ENCODE measurements at regions not wholly inside any gene's neighbourhood (a gene's known extent, or its start where the extent isn't known, plus 50 kb on each side); places are given as distances from the start of the nearest gene placed in this dataset.

DNA sequence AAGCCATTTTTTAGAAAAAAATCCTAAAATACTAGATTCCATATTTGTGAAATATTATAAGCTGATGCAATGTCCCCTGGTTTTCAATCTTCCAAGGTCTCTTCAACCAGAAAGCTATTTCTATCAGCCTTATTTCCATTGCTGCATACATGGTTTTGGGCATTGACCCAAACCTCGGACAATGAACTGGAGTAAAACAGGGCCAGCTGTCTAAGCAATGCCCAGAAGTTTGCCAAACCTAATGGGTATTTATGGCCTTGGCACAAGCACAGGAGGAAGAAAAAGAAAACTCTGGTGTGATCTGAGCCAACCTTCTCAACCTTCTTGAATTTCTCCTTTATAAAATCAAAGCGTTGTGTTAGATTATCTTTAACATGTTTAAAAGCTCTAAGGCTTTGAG lies 402.3 kb downstream of the DNAJB9 start:
- H3K9ac ChIP-seq (ENCODE audit: control insufficient read depth, insufficient read depth, low read length) = no peak overlapping the region
- no peaks in the 10 kb centered on the region for H3K27me3 ChIP-seq (replicated peaks in 1 of 2; ENCODE audit: control insufficient read depth in 2 of 2, insufficient read depth in 2 of 2, low read length in 1 of 2)
- intact Hi-C loops (cut with micrococcal nuclease; ENCODE audit: unreplicated experiment) = no loop called here
- no peak overlapping the region for H3K4me3 ChIP-seq
- H3K79me2 ChIP-seq (ENCODE audit: control insufficient read depth, insufficient read depth, low read length) = no peaks in the 10 kb centered on the region
- H3K4me1 ChIP-seq (ENCODE audit: control insufficient read depth, insufficient read depth, low read length) = no peaks in the 10 kb centered on the region
- no peaks in the 10 kb centered on the region for H3K9me3 ChIP-seq (replicated peaks; ENCODE audit: control insufficient read depth, insufficient read depth, low read length)
- H3K4me2 ChIP-seq (ENCODE audit: control insufficient read depth, insufficient read depth) = no peak overlapping the region
- no TSS peak for BruUV-seq (replicated peaks)
- ChIA-PET RAD21 (ENCODE audit: unreplicated experiment) (no interaction called here), CTCF (no interaction called here), POLR2A (no interaction called here), SMC1A (ENCODE audit: uncharacterized antibody, unreplicated experiment) (no interaction called here)
- WGBS (ENCODE audit: insufficient coverage, insufficient replicate concordance, low lambda C conversion rate, missing lambda C conversion rate) = 59% methylated on average over 2 of the region's 2 CpGs
- DNase-seq (ENCODE audit: low read depth, low spot score) (no peak), ATAC-seq (no peak), FAIRE-seq (no peak)
- no peaks in the 10 kb centered on the region for H4K20me1 ChIP-seq (ENCODE audit: control insufficient read depth, insufficient read depth)
- H2AFZ ChIP-seq (ENCODE audit: control insufficient read depth, low read depth, low read length) = no peak overlapping the region
- no peak overlapping the region for H3K27ac ChIP-seq (ENCODE audit: control insufficient read depth, insufficient read depth)
- in situ Hi-C loops (cut with MboI) = no loop called here
- TF ChIP-seq EGR1 (IDR thresholded peaks at IDR 0.05; ENCODE audit: borderline replicate concordance in 1 of 2, low read depth in 2 of 2, low read length in 2 of 2) (no peak), MTA2 (IDR thresholded peaks at IDR 0.05; ENCODE audit: low read depth) (no peak), PKNOX1 (IDR thresholded peaks at IDR 0.05) (no peak), JUND (IDR thresholded peaks at IDR 0.05; ENCODE audit: low read depth, low read length) (no peak), RUNX3 (IDR thresholded peaks at IDR 0.05; ENCODE audit: low read length) (no peak), CREB1 (IDR thresholded peaks at IDR 0.05; ENCODE audit: low read depth) (no peak), SMAD5 (IDR thresholded peaks at IDR 0.05; ENCODE audit: low read depth) (no peak)
- TF ChIP-seq, protein P1, sequence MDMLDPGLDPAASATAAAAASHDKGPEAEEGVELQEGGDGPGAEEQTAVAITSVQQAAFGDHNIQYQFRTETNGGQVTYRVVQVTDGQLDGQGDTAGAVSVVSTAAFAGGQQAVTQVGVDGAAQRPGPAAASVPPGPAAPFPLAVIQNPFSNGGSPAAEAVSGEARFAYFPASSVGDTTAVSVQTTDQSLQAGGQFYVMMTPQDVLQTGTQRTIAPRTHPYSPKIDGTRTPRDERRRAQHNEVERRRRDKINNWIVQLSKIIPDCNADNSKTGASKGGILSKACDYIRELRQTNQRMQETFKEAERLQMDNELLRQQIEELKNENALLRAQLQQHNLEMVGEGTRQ (IDR thresholded peaks at IDR 0.05; ENCODE audit: borderline replicate concordance, low read depth, low read length) = no peak
- TF ChIP-seq, protein P2, sequence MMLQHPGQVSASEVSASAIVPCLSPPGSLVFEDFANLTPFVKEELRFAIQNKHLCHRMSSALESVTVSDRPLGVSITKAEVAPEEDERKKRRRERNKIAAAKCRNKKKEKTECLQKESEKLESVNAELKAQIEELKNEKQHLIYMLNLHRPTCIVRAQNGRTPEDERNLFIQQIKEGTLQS (IDR thresholded peaks at IDR 0.05; ENCODE audit: borderline replicate concordance, extremely low read depth, low read depth, low read length) = no peak
- H3K36me3 ChIP-seq (ENCODE audit: control insufficient read depth in 2 of 2, insufficient read depth in 2 of 2, low read length in 1 of 2) = no peaks in the 10 kb centered on the region
